Mesodermal cell (in vitro differentiated cells): ENCODE measurements at regions not wholly inside any gene's neighbourhood (a gene's known extent, or its start where the extent isn't known, plus 50 kb on each side); places are given as distances from the start of the nearest gene placed in this dataset.

Experiments
- H3K27ac ChIP-seq: 2 replicates; pipeline ENCODE4 v1.7.0; 2013; ENCODE audit warnings: mild to moderate bottlenecking, low read depth, low read length, moderate library complexity; ENCODE audit not compliant: severe bottlenecking
- H3K36me3 ChIP-seq: 2 replicates; pipeline ENCODE4 v1.7.1; 2013; ENCODE audit warnings: mild to moderate bottlenecking, low read length, moderate library complexity; ENCODE audit not compliant: control insufficient read depth, insufficient read depth
- H3K4me1 ChIP-seq: one replicate; pipeline ENCODE4 v1.7.1; 2013; ENCODE audit warnings: mild to moderate bottlenecking, low read length; ENCODE audit not compliant: insufficient read depth, control insufficient read depth, poor library complexity, severe bottlenecking
- H3K4me3 ChIP-seq: 2 replicates; pipeline ENCODE4 v1.7.0; 2013; ENCODE audit warnings: low read length, control low read depth, mild to moderate bottlenecking; ENCODE audit not compliant: insufficient read depth, poor library complexity, severe bottlenecking; ENCODE audit errors: extremely low read depth
- H3K9me3 ChIP-seq: 2 replicates; pipeline ENCODE4 v1.7.1; 2013; ENCODE audit warnings: mild to moderate bottlenecking, low read length, moderate library complexity; ENCODE audit not compliant: control insufficient read depth
- WGBS, 2 experiments: methylation state at CpG; one replicate each; pipeline ENCODE4 v1.1.5; 2013; ENCODE audit warnings: missing lambda C conversion rate in 2 of 2; ENCODE audit not compliant: insufficient coverage in 2 of 2; 5-methylcytosine and 5-hydroxymethylcytosine counted together

- Histone ChIP-seq H3K9me3 (no peaks in the 10 kb centered on the region), H3K4me1 (peaks cover 2% of the 10 kb centered on the region), H3K36me3 (no peaks in the 10 kb centered on the region), H3K27ac (no peak overlapping the region), H3K4me3 (no peak overlapping the region)
- WGBS, 2 experiments: 100% methylated on average over 1 of the region's 1 CpG; no CpG with 5 or more reads in 1 of the 2 experiments
Observed at GRCh38 chr2:195313962-195314361, 343.1 kb upstream of the SLC39A10 start.

- no peak overlapping the region for H3K27ac ChIP-seq
- 100% methylated on average over 1 of the region's 4 CpGs; no CpG with 5 or more reads in 1 of the 2 experiments for WGBS, 2 experiments
Observed at GRCh38 chr2:195312662-195313061, 344.4 kb upstream of the SLC39A10 start.

GRCh38 chr2:195308163-195308562 lies 348.9 kb upstream of the SLC39A10 start:
- H3K4me3 ChIP-seq: no peak overlapping the region
- no peaks in the 10 kb centered on the region for H3K36me3 ChIP-seq
- no peaks in the 10 kb centered on the region for H3K9me3 ChIP-seq
- H3K4me1 ChIP-seq: no peaks in the 10 kb centered on the region
- whole genome bisulfite sequencing, 2 experiments: no CpG with 5 or more reads among the region's 1 CpG
- H3K27ac ChIP-seq: no peak overlapping the region

More at GRCh38 chr2:195312662-195313061, 344.4 kb upstream of the SLC39A10 start:
- Histone ChIP-seq H3K4me1 (no peaks in the 10 kb centered on the region), H3K36me3 (no peaks in the 10 kb centered on the region), H3K9me3 (no peaks in the 10 kb centered on the region), H3K4me3 (no peak overlapping the region)

DNA sequence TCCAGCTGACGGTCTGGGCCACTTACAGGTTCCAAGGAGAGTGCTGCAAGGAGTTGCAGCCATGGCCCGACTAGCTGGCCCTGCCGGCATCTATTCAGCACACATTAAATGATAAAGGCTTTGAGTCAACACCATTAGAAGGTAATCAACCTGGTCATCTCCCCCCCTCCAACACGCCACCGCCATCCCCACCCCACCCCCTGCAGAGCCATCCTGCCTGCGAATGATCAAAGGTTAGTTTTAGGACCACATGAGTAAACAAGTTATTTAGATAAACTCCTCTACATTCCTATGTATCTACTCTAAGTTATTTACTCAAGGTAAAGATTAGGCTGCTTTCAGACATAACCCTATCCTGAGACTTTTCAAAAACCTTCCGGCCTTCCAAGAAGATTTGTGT lies 349.3 kb upstream of the SLC39A10 start:
- no peak overlapping the region for H3K4me3 ChIP-seq
- H3K9me3 ChIP-seq: no peaks in the 10 kb centered on the region
- no peaks in the 10 kb centered on the region for H3K4me1 ChIP-seq
- 45 to 67% methylated on average over 1 to 4 of the region's 7 CpGs for WGBS, 2 experiments
- no peak overlapping the region for H3K27ac ChIP-seq
- no peaks in the 10 kb centered on the region for H3K36me3 ChIP-seq

GRCh38 chr2:195304310-195304709 lies 352.7 kb upstream of the SLC39A10 start:
- H3K9me3 ChIP-seq: no peaks in the 10 kb centered on the region
- H3K36me3 ChIP-seq: no peaks in the 10 kb centered on the region
- no peaks in the 10 kb centered on the region for H3K4me1 ChIP-seq
- WGBS, 2 experiments: 39 to 72% methylated on average over 2 of the region's 5 CpGs
- no peak overlapping the region for H3K4me3 ChIP-seq
- H3K27ac ChIP-seq: no peak overlapping the region

GRCh38 chr2:195300631-195301030 lies 356.4 kb upstream of the SLC39A10 start:
- WGBS, 2 experiments: no CpG with 5 or more reads among the region's 2 CpGs
- no peak overlapping the region for H3K4me3 ChIP-seq
- no peaks in the 10 kb centered on the region for H3K36me3 ChIP-seq
- no peaks in the 10 kb centered on the region for H3K4me1 ChIP-seq
- no peaks in the 10 kb centered on the region for H3K9me3 ChIP-seq
- no peak overlapping the region for H3K27ac ChIP-seq

GRCh38 chr2:195299600-195299999 lies 357.4 kb upstream of the SLC39A10 start:
- Histone ChIP-seq H3K4me3 (no peak overlapping the region), H3K36me3 (no peaks in the 10 kb centered on the region), H3K4me1 (no peaks in the 10 kb centered on the region), H3K9me3 (no peaks in the 10 kb centered on the region), H3K27ac (no peak overlapping the region)
- no CpG with 5 or more reads among the region's 1 CpG for WGBS, 2 experiments

DNA sequence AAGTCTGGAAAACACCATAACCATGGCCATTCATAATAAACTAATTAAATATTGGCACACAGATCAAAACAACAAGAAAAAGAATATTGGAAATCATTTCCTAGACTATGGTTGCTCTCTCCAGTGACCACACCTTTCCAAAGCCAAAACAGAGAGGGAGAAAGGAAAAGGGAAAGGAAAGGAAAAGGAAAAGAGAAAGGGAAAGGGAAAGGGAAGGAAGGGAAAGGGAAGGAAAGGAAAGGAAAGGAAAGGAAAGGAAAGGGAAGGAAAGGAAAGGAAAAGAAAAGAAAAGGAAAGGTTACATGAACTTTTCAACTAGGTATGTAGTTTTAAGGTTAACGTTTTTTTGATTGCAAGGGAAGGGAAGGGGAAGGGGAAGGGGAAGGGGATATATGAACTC lies 360.5 kb upstream of the SLC39A10 start:
- Histone ChIP-seq H3K36me3 (no peaks in the 10 kb centered on the region), H3K27ac (no peak overlapping the region)
- 89 to 100% methylated on average over 1 of the region's 1 CpG for WGBS, 2 experiments

GRCh38 chr2:195289081-195289480 lies 367.9 kb upstream of the SLC39A10 start:
- no peak overlapping the region for H3K27ac ChIP-seq
- no peaks in the 10 kb centered on the region for H3K4me1 ChIP-seq

More for the DNA sequence above, 360.5 kb upstream of the SLC39A10 start:
- no peak overlapping the region for H3K4me3 ChIP-seq
- no peaks in the 10 kb centered on the region for H3K4me1 ChIP-seq
- H3K9me3 ChIP-seq: no peaks in the 10 kb centered on the region

DNA sequence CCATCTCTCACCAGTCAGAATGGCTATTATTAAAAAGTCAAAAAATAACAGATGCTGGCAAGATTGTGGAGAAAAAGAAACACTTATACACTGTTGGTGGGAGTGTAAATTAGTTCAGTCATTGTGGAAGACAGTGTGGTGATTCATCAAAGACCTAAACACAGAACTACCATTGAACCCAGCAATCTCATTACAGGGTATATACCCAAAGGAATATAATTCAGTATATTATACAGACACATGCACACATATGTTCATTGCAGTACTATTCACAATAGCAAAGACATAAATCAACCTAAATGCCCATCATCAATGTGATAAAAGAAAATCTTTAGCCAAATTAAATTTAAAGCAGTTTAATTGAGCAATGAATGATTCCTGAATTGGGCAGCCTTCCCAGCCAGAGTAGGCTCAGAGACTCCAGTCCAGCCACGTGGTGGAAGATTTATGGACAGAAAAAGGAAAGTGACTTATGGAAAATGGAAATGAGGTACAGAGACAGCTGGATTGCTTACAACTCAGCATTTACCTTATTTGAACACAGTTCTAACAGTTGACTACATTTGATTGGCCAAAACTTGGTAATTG lies 377.1 kb upstream of the SLC39A10 start:
- no peaks in the 10 kb centered on the region for H3K9me3 ChIP-seq
- no CpG with 5 or more reads among the region's 1 CpG for WGBS, 2 experiments
- no peaks in the 10 kb centered on the region for H3K4me1 ChIP-seq
- no peaks in the 10 kb centered on the region for H3K36me3 ChIP-seq
- no peak overlapping the region for H3K4me3 ChIP-seq
- no peak overlapping the region for H3K27ac ChIP-seq

More at GRCh38 chr2:195289081-195289480, 367.9 kb upstream of the SLC39A10 start:
- Histone ChIP-seq H3K36me3 (no peaks in the 10 kb centered on the region), H3K9me3 (no peaks in the 10 kb centered on the region), H3K4me3 (no peak overlapping the region)

DNA sequence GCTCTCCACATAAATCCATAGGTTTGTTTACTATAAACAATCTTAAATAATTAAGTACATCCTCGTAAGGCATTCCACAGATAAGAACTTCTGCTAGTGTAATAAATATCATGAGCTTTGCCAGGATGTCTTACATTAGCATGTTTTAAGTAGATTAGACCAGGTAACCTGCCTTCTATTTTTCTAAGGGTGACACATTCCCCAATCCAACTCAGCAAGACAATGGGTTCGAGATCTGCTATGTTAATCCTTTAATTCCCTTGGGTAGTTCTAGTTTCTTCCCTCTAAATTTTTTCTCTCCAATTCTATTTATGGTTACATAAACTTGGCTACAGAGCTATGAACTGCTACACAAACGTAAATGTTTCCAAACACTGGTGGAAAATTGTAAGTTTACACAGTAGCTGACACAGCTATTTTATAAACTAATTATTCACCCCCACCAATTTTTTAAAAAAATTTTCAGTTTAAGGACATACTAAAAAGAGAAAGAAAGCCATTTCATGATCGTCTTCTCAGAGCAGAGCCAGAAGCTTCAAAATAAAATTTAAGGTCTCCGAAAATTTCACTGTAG lies 386.5 kb upstream of the SLC39A10 start:
- no peak overlapping the region for H3K4me3 ChIP-seq

More for the DNA sequence above, 386.5 kb upstream of the SLC39A10 start:
- no peak overlapping the region for H3K27ac ChIP-seq
- no peaks in the 10 kb centered on the region for H3K9me3 ChIP-seq
- H3K36me3 ChIP-seq: no peaks in the 10 kb centered on the region
- no peaks in the 10 kb centered on the region for H3K4me1 ChIP-seq
- 100% methylated on average over 1 of the region's 5 CpGs; no CpG with 5 or more reads in 1 of the 2 experiments for WGBS, 2 experiments
